Neuronal stem cell (in vitro differentiated cells): ENCODE measurements at regions not wholly inside any gene's neighbourhood (a gene's known extent, or its start where the extent isn't known, plus 50 kb on each side); places are given as distances from the start of the nearest gene placed in this dataset.

ENCODE experiments used
- DNase-seq: peaks from one replicate; pipeline ENCODE4 v3.0.0-alpha.2; 2013; ENCODE audit warnings: low spot score
- H2AFZ ChIP-seq: one replicate; pipeline ENCODE4 v1.6.1; 2013; ENCODE audit warnings: mild to moderate bottlenecking, low read length, inconsistent platforms
- H2AK5ac ChIP-seq: 2 replicates; pipeline ENCODE4 v1.6.1; 2013; ENCODE audit warnings: low read depth, mild to moderate bottlenecking, inconsistent platforms, low read length, moderate library complexity, mixed read lengths
- H2BK120ac ChIP-seq: 2 replicates; pipeline ENCODE4 v1.6.1; 2013; ENCODE audit warnings: low read depth, mild to moderate bottlenecking, inconsistent platforms, low read length, moderate library complexity, mixed read lengths
- H2BK12ac ChIP-seq: one replicate; pipeline ENCODE4 v1.6.1; 2013; ENCODE audit warnings: low read length, inconsistent platforms
- H2BK15ac ChIP-seq: 2 replicates; pipeline ENCODE4 v1.6.1; 2013; ENCODE audit warnings: mild to moderate bottlenecking, low read length, inconsistent platforms, mixed read lengths
- H2BK5ac ChIP-seq: one replicate; pipeline ENCODE4 v1.6.1; 2013; ENCODE audit warnings: inconsistent platforms, mild to moderate bottlenecking, low read length, moderate library complexity
- H3K14ac ChIP-seq: one replicate; pipeline ENCODE4 v1.6.1; 2013; ENCODE audit warnings: low read length, inconsistent platforms
- H3K18ac ChIP-seq: 2 replicates; pipeline ENCODE4 v1.6.1; 2013; ENCODE audit warnings: low read length, inconsistent platforms
- H3K23ac ChIP-seq: 2 replicates; pipeline ENCODE4 v1.6.1; 2013; ENCODE audit warnings: low read depth, mild to moderate bottlenecking, mixed read lengths, low read length, inconsistent platforms; ENCODE audit not compliant: poor library complexity
- H3K27ac ChIP-seq: replicated peaks from 3 replicates; pipeline ENCODE4 v1.5.1; 2013; ENCODE audit warnings: low read length, inconsistent platforms
- H3K27me3 ChIP-seq, 3 experiments: 2 replicates each; pipeline ENCODE4 v1.6.1; 2013; ENCODE audit warnings: low read length in 3 of 3, mild to moderate bottlenecking in 2 of 3, inconsistent platforms in 1 of 3, low read depth in 1 of 3, mixed read lengths in 1 of 3, moderate library complexity in 1 of 3; ENCODE audit not compliant: control insufficient read depth in 3 of 3, insufficient read depth in 3 of 3
- H3K36me3 ChIP-seq, 2 donors: replicated peaks in 1 of 2; 2 replicates each; pipeline ENCODE4 v1.6.1; 2013; ENCODE audit warnings: low read length in 2 of 2; ENCODE audit not compliant: control insufficient read depth in 2 of 2, insufficient read depth in 2 of 2
- H3K4ac ChIP-seq: 2 replicates; pipeline ENCODE4 v1.6.1; 2013; ENCODE audit warnings: inconsistent platforms, mild to moderate bottlenecking, low read length, moderate library complexity
- H3K4me1 ChIP-seq, 2 donors: 1 replicate in 1 of 2; 2 replicates in 1 of 2; pipeline ENCODE4 v1.6.1; 2013; ENCODE audit warnings: low read length in 2 of 2, low read depth in 1 of 2; ENCODE audit not compliant: control insufficient read depth in 2 of 2, insufficient read depth in 1 of 2
- H3K4me2 ChIP-seq: one replicate; pipeline ENCODE4 v1.6.1; 2013; ENCODE audit warnings: mild to moderate bottlenecking, low read length, inconsistent platforms; ENCODE audit not compliant: insufficient read depth, poor library complexity, severe bottlenecking
- H3K4me3 ChIP-seq, 2 donors: 2 replicates each; pipeline ENCODE4 v1.5.1; 2013; ENCODE audit warnings: low read length in 2 of 2, mild to moderate bottlenecking in 2 of 2, inconsistent platforms in 1 of 2, moderate library complexity in 1 of 2
- H3K79me1 ChIP-seq: one replicate; pipeline ENCODE4 v1.6.1; 2013; ENCODE audit warnings: low read depth, mild to moderate bottlenecking, inconsistent platforms, low read length, moderate library complexity
- H3K9ac ChIP-seq: one replicate; pipeline ENCODE4 v1.6.1; 2013; ENCODE audit warnings: mild to moderate bottlenecking, low read depth, low read length, inconsistent platforms; ENCODE audit not compliant: poor library complexity
- H3K9me3 ChIP-seq, 2 donors: replicated peaks in 1 of 2; 2 replicates each; pipeline versions ENCODE3 to v1.6.1; 2013; ENCODE audit warnings: low read length in 2 of 2, mild to moderate bottlenecking in 2 of 2, inconsistent platforms in 1 of 2, low read depth in 1 of 2, mixed read lengths in 1 of 2, moderate library complexity in 1 of 2; ENCODE audit not compliant: control insufficient read depth in 2 of 2, insufficient read depth in 1 of 2
- H4K8ac ChIP-seq: one replicate; pipeline ENCODE4 v1.6.1; 2013; ENCODE audit warnings: low read depth, mild to moderate bottlenecking, inconsistent platforms, low read length, moderate library complexity
- H4K91ac ChIP-seq: one replicate; pipeline ENCODE4 v1.6.1; 2013; ENCODE audit warnings: low read length, low read depth, mild to moderate bottlenecking, inconsistent platforms; ENCODE audit not compliant: poor library complexity
- WGBS, 2 donors: extraction: QIAGEN DNeasy Blood & Tissue Kit; methylation state at CpG; one replicate each; pipeline ENCODE4 v1.1.7; 2013; ENCODE audit warnings: missing lambda C conversion rate in 2 of 2, mixed read lengths in 1 of 2; ENCODE audit not compliant: insufficient read length in 2 of 2, insufficient replicate concordance in 1 of 2; ENCODE audit errors: extremely low coverage in 2 of 2; 5-methylcytosine and 5-hydroxymethylcytosine counted together

- H3K27me3 ChIP-seq, result peaks cover 0 to 6% (median 0%) of the 10 kb centered on the region in 3 experiments
- no peaks in the 10 kb centered on the region for H3K4me1 ChIP-seq
- no peak overlapping the region for H3K14ac ChIP-seq
- no peak overlapping the region for H2BK15ac ChIP-seq
- no peak overlapping the region for H2AFZ ChIP-seq
- no peak overlapping the region for H4K91ac ChIP-seq
- no peak overlapping the region for H2BK120ac ChIP-seq
- no CpG with 5 or more reads among the region's 1 CpG for WGBS, 2 donors
- H2AK5ac ChIP-seq, result no peak overlapping the region
- no peak overlapping the region for H2BK12ac ChIP-seq
- no peaks in the 10 kb centered on the region for H3K9me3 ChIP-seq
- H3K18ac ChIP-seq, result no peak overlapping the region
- H3K4me3 ChIP-seq, result no peak overlapping the region
- no peak overlapping the region for H2BK5ac ChIP-seq
- no peak overlapping the region for H3K4ac ChIP-seq
- DNase-seq, result no peak
- no peak overlapping the region for H3K27ac ChIP-seq
- no peak overlapping the region for H3K23ac ChIP-seq
- H3K36me3 ChIP-seq, result no peaks in the 10 kb centered on the region
- H4K8ac ChIP-seq, result no peak overlapping the region
- H3K9ac ChIP-seq, result no peak overlapping the region
- no peak overlapping the region for H3K4me2 ChIP-seq
- H3K79me1 ChIP-seq, result no peaks in the 10 kb centered on the region
These were observed 89.0 kb upstream of the SELENOP start for GRCh38 chr5:42900734-42901133.

- no peak overlapping the region for H3K18ac ChIP-seq
- no peaks in the 10 kb centered on the region for H3K79me1 ChIP-seq
- no peak overlapping the region for H2BK12ac ChIP-seq
- no peak overlapping the region for H2AK5ac ChIP-seq
- H2BK120ac ChIP-seq, result no peak overlapping the region
- no peaks in the 10 kb centered on the region for H3K36me3 ChIP-seq
- no peak overlapping the region for H4K91ac ChIP-seq
- H3K23ac ChIP-seq, result no peak overlapping the region
- H3K4me3 ChIP-seq, result no peak overlapping the region
- H2AFZ ChIP-seq, result no peak overlapping the region
- no peak overlapping the region for H3K27ac ChIP-seq
- no peaks in the 10 kb centered on the region for H3K9me3 ChIP-seq
- no peak overlapping the region for H3K4me2 ChIP-seq
- H3K4me1 ChIP-seq, result no peaks in the 10 kb centered on the region
- no peaks in the 10 kb centered on the region for H3K27me3 ChIP-seq
- H2BK5ac ChIP-seq, result no peak overlapping the region
- H4K8ac ChIP-seq, result no peak overlapping the region
- DNase-seq, result no peak
- no peak overlapping the region for H3K14ac ChIP-seq
- no peak overlapping the region for H2BK15ac ChIP-seq
- H3K9ac ChIP-seq, result no peak overlapping the region
- WGBS, 2 donors, result no CpG with 5 or more reads among the region's 14 CpGs
- no peak overlapping the region for H3K4ac ChIP-seq
These were observed 87.1 kb upstream of the SELENOP start for GRCh38 chr5:42898760-42899159.

- no peak overlapping the region for H3K9ac ChIP-seq
- no peak overlapping the region for H3K18ac ChIP-seq
- H3K79me1 ChIP-seq, result no peaks in the 10 kb centered on the region
- no peak overlapping the region for H2AFZ ChIP-seq
- H3K4me1 ChIP-seq, result no peaks in the 10 kb centered on the region
- DNase-seq, result no peak
- H3K4me3 ChIP-seq, result no peak overlapping the region
- H3K36me3 ChIP-seq, result no peaks in the 10 kb centered on the region
- no peak overlapping the region for H3K23ac ChIP-seq
- H3K9me3 ChIP-seq, result no peaks in the 10 kb centered on the region
- H3K4me2 ChIP-seq, result no peak overlapping the region
- H2AK5ac ChIP-seq, result no peak overlapping the region
- no peak overlapping the region for H3K4ac ChIP-seq
- H4K91ac ChIP-seq, result no peak overlapping the region
- H3K14ac ChIP-seq, result no peak overlapping the region
- no CpG with 5 or more reads among the region's 3 CpGs for WGBS, 2 donors
- no peak overlapping the region for H2BK120ac ChIP-seq
- H2BK5ac ChIP-seq, result no peak overlapping the region
- H2BK12ac ChIP-seq, result no peak overlapping the region
- H3K27ac ChIP-seq, result no peak overlapping the region
- H2BK15ac ChIP-seq, result no peak overlapping the region
- no peaks in the 10 kb centered on the region for H3K27me3 ChIP-seq
- no peak overlapping the region for H4K8ac ChIP-seq
These were observed 84.8 kb upstream of the SELENOP start for GRCh38 chr5:42896523-42896922.

GRCh38 chr5:42894057-42894456 is 82.4 kb upstream of the SELENOP start:
- Histone ChIP-seq H3K79me1 (no peaks in the 10 kb centered on the region), H3K27ac (no peak overlapping the region), H3K18ac (no peak overlapping the region), H2BK5ac (no peak overlapping the region), H4K8ac (no peak overlapping the region), H3K9me3 (no peaks in the 10 kb centered on the region), H2BK12ac (no peak overlapping the region), H3K4me2 (no peak overlapping the region), H3K4ac (no peak overlapping the region), H3K23ac (peak overlapping the region; percentile 50), H2BK120ac (no peak overlapping the region), H3K27me3 (no peaks in the 10 kb centered on the region), H3K14ac (no peak overlapping the region), H4K91ac (no peak overlapping the region), H2AK5ac (no peak overlapping the region), H2AFZ (peak overlapping the region; percentile 10), H3K36me3 (no peaks in the 10 kb centered on the region), H3K4me1 (no peaks in the 10 kb centered on the region), H3K9ac (no peak overlapping the region), H2BK15ac (no peak overlapping the region), H3K4me3 (no peak overlapping the region)
- no CpG with 5 or more reads among the region's 20 CpGs for WGBS, 2 donors
- DNase-seq, result no peak
